ENCODE measurements at regions not wholly inside any gene's neighbourhood (a gene's known extent, or its start where the extent isn't known, plus 50 kb on each side); places are given as distances from the start of the nearest gene placed in this dataset.

GRCh38 chr1:185676969-185677368, 57.2 kb upstream of the HMCN1 start:
- no peak for TF ChIP-seq CTCF (IDR thresholded peaks at IDR 0.05)
- no peak for TF ChIP-seq POLR2A (IDR thresholded peaks at IDR 0.05)

Measured in sigmoid colon (tissue), 3 donors.